NT2/D1 (cell line): ENCODE measurements at regions not wholly inside any gene's neighbourhood (a gene's known extent, or its start where the extent isn't known, plus 50 kb on each side); places are given as distances from the start of the nearest gene placed in this dataset.

ENCODE experiments used
- YY1 ChIP-seq: IDR thresholded peaks from 2 replicates; pipeline ENCODE4 v1.6.1; 2011; ENCODE audit not compliant: insufficient read length, insufficient read depth
- ZNF274 ChIP-seq: IDR thresholded peaks from 2 replicates; pipeline ENCODE4 v1.6.1; 2011; ENCODE audit warnings: mild to moderate bottlenecking, low read depth, low read length

GRCh38 chr2:45218931-45219339 is 209.7 kb upstream of the SIX2 start:
- no peak for TF ChIP-seq ZNF274
- TF ChIP-seq YY1, result no peak
